SK-N-SH treated with all-trans-retinoic acid at 6 μM for 48 hours (cell line): ENCODE measurements at regions not wholly inside any gene's neighbourhood (a gene's known extent, or its start where the extent isn't known, plus 50 kb on each side); places are given as distances from the start of the nearest gene placed in this dataset.

Experiments used
- ATAC-seq: fragments of 200-7000 bp; cut with Tn5 transposase; 3 replicates; pipeline ENCODE4 v1.9.1; 2020; ENCODE audit warnings: mild to moderate bottlenecking, moderate library complexity
- ARNTL ChIP-seq: fragments of 450-650 bp; formaldehyde crosslinking; IDR thresholded peaks from 2 replicates; pipeline ENCODE4 v1.5.0; 2020; ENCODE audit warnings: low read depth, mild to moderate bottlenecking, moderate library complexity, borderline replicate concordance
- BACH2 ChIP-seq: fragments of 250-450 bp; sonication (Bioruptor Pico); IDR thresholded peaks from 2 replicates; pipeline ENCODE4 v1.9.0; 2021; ENCODE audit warnings: mild to moderate bottlenecking, borderline replicate concordance
- CREB5 ChIP-seq: fragments of 250-450 bp; sonication (Bioruptor Pico); IDR thresholded peaks from 2 replicates; pipeline ENCODE4 v1.5.1; 2020; ENCODE audit warnings: low read depth, mild to moderate bottlenecking, moderate library complexity
- CSDC2 ChIP-seq: fragments of 250-450 bp; sonication (Bioruptor Pico); IDR thresholded peaks from 2 replicates; pipeline ENCODE4 v1.5.0; 2020; ENCODE audit warnings: mild to moderate bottlenecking, moderate library complexity
- ESRRG ChIP-seq: fragments of 250-450 bp; sonication (Bioruptor Pico); IDR thresholded peaks from 2 replicates; pipeline ENCODE4 v1.6.1; 2021; ENCODE audit warnings: mild to moderate bottlenecking
- GLIS3 ChIP-seq: fragments of 250-450 bp; sonication (Bioruptor Pico); IDR thresholded peaks from 2 replicates; pipeline ENCODE4 v1.5.0; 2020; ENCODE audit warnings: mild to moderate bottlenecking, moderate library complexity
- ISL1 ChIP-seq: fragments of 250-450 bp; sonication (Bioruptor Pico); IDR thresholded peaks from 2 replicates; pipeline ENCODE4 v2.1.2; 2022; ENCODE audit warnings: mild to moderate bottlenecking, moderate library complexity
- OSR1 ChIP-seq: fragments of 250-450 bp; sonication (Bioruptor Pico); IDR thresholded peaks from 2 replicates; pipeline ENCODE4 v1.8.0; 2022; ENCODE audit warnings: moderate library complexity, mild to moderate bottlenecking, inconsistent platforms
- POU6F1 ChIP-seq: fragments of 250-450 bp; sonication (Bioruptor Pico); IDR thresholded peaks from 2 replicates; pipeline ENCODE4 v1.8.0; 2021; ENCODE audit warnings: low read depth, mild to moderate bottlenecking, moderate library complexity, borderline replicate concordance
- PPARA ChIP-seq: fragments of 250-450 bp; sonication (Bioruptor Pico); IDR thresholded peaks from 2 replicates; pipeline ENCODE4 v1.5.0; 2020; ENCODE audit warnings: mild to moderate bottlenecking, borderline replicate concordance
- RARB ChIP-seq: fragments of 250-450 bp; sonication (Bioruptor Pico); IDR thresholded peaks from 2 replicates; pipeline ENCODE4 v1.8.0; 2021; ENCODE audit warnings: mild to moderate bottlenecking, moderate library complexity
- TCF4 ChIP-seq: fragments of 250-450 bp; sonication (Bioruptor Pico); IDR thresholded peaks from 2 replicates; pipeline ENCODE4 v1.8.0; 2021; ENCODE audit warnings: mild to moderate bottlenecking, moderate library complexity, borderline replicate concordance
- TOX ChIP-seq: fragments of 250-450 bp; sonication (Bioruptor Pico); IDR thresholded peaks from 2 replicates; pipeline ENCODE4 v1.8.0; 2021; ENCODE audit warnings: mild to moderate bottlenecking, moderate library complexity, borderline replicate concordance
- ZC3H10 ChIP-seq: fragments of 250-450 bp; sonication (Bioruptor Pico); IDR thresholded peaks from 2 replicates; pipeline ENCODE4 v1.5.1; 2021; ENCODE audit warnings: mild to moderate bottlenecking, moderate library complexity
- ZFP3 ChIP-seq: fragments of 250-450 bp; sonication (Bioruptor Pico); IDR thresholded peaks from 2 replicates; pipeline ENCODE4 v1.5.0; 2020; ENCODE audit warnings: mild to moderate bottlenecking, moderate library complexity
- ZFP30 ChIP-seq: fragments of 450-650 bp; formaldehyde crosslinking; IDR thresholded peaks from 2 replicates; pipeline ENCODE4 v1.5.0; 2022; ENCODE audit warnings: mild to moderate bottlenecking, moderate library complexity
- ZNF565 ChIP-seq: fragments of 450-650 bp; formaldehyde crosslinking; conservative IDR thresholded peaks from 2 replicates; pipeline ENCODE4 v1.5.0; 2020; ENCODE audit warnings: low read depth, mild to moderate bottlenecking, moderate library complexity
- ZNF70 ChIP-seq: fragments of 450-650 bp; formaldehyde crosslinking; IDR thresholded peaks from 2 replicates; pipeline ENCODE4 v1.5.0; 2020; ENCODE audit warnings: mild to moderate bottlenecking, moderate library complexity
- ZNF8 ChIP-seq: fragments of 450-650 bp; formaldehyde crosslinking; IDR thresholded peaks from 2 replicates; pipeline ENCODE4 v1.5.0; 2020; ENCODE audit warnings: mild to moderate bottlenecking, moderate library complexity
- TF ChIP-seq, protein P1 (sequence below): fragments of 250-450 bp; sonication (Bioruptor Pico); IDR thresholded peaks from 2 replicates; pipeline ENCODE4 v1.8.0; 2020; ENCODE audit warnings: mild to moderate bottlenecking, moderate library complexity, borderline replicate concordance
- TF ChIP-seq, protein P2 (sequence below): fragments of 250-450 bp; sonication (Bioruptor Pico); IDR thresholded peaks from 2 replicates; pipeline ENCODE4 v1.5.0; 2020; ENCODE audit warnings: mild to moderate bottlenecking, moderate library complexity
- TF ChIP-seq, protein P3 (sequence below): fragments of 250-450 bp; sonication (Bioruptor Pico); IDR thresholded peaks from 2 replicates; pipeline ENCODE4 v1.5.1; 2021; ENCODE audit warnings: mild to moderate bottlenecking, moderate library complexity

DNA sequence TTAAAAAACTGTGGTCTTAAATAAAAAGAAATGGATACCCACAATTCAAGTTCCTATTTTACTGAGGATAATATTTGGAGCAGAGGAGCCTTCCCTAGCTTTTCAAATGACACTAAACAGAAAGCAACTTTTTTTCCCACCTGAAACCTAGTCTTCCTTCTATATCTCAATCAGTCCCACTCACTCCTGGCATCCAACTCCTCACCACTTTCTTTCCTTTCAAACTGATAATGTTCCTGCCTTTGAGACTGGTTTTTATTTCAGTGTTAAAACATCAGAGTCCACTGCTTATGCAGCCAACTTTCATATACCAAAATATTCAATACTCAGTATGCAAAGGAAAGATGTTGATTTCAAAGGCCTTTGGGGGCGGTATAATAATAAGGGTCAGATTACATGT, 225.6 kb downstream of the GXYLT1 start:
- TF ChIP-seq ZFP3 (no peak), ZFP30 (no peak), CREB5 (no peak), PPARA (CRISPR knock-in tag) (no peak), CSDC2 (CRISPR knock-in tag) (no peak), TCF4 (no peak), ZNF565 (CRISPR knock-in tag) (no peak), ARNTL (CRISPR knock-in tag) (no peak), ZNF8 (no peak), ZC3H10 (no peak), ZNF70 (CRISPR knock-in tag) (no peak), ISL1 (no peak)
- TF ChIP-seq, protein P1, sequence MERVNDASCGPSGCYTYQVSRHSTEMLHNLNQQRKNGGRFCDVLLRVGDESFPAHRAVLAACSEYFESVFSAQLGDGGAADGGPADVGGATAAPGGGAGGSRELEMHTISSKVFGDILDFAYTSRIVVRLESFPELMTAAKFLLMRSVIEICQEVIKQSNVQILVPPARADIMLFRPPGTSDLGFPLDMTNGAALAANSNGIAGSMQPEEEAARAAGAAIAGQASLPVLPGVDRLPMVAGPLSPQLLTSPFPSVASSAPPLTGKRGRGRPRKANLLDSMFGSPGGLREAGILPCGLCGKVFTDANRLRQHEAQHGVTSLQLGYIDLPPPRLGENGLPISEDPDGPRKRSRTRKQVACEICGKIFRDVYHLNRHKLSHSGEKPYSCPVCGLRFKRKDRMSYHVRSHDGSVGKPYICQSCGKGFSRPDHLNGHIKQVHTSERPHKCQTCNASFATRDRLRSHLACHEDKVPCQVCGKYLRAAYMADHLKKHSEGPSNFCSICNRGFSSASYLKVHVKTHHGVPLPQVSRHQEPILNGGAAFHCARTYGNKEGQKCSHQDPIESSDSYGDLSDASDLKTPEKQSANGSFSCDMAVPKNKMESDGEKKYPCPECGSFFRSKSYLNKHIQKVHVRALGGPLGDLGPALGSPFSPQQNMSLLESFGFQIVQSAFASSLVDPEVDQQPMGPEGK (CRISPR knock-in tag): no peak
- TF ChIP-seq, protein P2, sequence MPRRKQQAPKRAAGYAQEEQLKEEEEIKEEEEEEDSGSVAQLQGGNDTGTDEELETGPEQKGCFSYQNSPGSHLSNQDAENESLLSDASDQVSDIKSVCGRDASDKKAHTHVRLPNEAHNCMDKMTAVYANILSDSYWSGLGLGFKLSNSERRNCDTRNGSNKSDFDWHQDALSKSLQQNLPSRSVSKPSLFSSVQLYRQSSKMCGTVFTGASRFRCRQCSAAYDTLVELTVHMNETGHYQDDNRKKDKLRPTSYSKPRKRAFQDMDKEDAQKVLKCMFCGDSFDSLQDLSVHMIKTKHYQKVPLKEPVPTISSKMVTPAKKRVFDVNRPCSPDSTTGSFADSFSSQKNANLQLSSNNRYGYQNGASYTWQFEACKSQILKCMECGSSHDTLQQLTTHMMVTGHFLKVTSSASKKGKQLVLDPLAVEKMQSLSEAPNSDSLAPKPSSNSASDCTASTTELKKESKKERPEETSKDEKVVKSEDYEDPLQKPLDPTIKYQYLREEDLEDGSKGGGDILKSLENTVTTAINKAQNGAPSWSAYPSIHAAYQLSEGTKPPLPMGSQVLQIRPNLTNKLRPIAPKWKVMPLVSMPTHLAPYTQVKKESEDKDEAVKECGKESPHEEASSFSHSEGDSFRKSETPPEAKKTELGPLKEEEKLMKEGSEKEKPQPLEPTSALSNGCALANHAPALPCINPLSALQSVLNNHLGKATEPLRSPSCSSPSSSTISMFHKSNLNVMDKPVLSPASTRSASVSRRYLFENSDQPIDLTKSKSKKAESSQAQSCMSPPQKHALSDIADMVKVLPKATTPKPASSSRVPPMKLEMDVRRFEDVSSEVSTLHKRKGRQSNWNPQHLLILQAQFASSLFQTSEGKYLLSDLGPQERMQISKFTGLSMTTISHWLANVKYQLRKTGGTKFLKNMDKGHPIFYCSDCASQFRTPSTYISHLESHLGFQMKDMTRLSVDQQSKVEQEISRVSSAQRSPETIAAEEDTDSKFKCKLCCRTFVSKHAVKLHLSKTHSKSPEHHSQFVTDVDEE (CRISPR knock-in tag): no peak
- TF ChIP-seq, protein P3, sequence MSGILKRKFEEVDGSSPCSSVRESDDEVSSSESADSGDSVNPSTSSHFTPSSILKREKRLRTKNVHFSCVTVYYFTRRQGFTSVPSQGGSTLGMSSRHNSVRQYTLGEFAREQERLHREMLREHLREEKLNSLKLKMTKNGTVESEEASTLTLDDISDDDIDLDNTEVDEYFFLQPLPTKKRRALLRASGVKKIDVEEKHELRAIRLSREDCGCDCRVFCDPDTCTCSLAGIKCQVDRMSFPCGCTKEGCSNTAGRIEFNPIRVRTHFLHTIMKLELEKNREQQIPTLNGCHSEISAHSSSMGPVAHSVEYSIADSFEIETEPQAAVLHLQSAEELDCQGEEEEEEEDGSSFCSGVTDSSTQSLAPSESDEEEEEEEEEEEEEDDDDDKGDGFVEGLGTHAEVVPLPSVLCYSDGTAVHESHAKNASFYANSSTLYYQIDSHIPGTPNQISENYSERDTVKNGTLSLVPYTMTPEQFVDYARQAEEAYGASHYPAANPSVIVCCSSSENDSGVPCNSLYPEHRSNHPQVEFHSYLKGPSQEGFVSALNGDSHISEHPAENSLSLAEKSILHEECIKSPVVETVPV (CRISPR knock-in tag): no peak
- TF ChIP-seq, all 23 proteins: peak for 0
- ATAC-seq: no peak; the same call in 2 of the 3 replicates

GRCh38 chr12:41917938-41918341, 226.7 kb downstream of the GXYLT1 start:
- no peak for TF ChIP-seq ZNF70 (CRISPR knock-in tag)
- no peak for TF ChIP-seq ISL1
- TF ChIP-seq ZNF8: no peak
- no peak for TF ChIP-seq OSR1 (CRISPR knock-in tag)
- TF ChIP-seq PPARA (CRISPR knock-in tag): no peak
- TF ChIP-seq ZFP3: no peak
- no peak for TF ChIP-seq RARB (CRISPR knock-in tag)
- no peak for TF ChIP-seq GLIS3 (CRISPR knock-in tag)
- TF ChIP-seq ZC3H10: no peak
- TF ChIP-seq, protein P3 (CRISPR knock-in tag): no peak
- TF ChIP-seq, all 23 proteins: peak for 0
- ATAC-seq: peak; percentile 91

DNA sequence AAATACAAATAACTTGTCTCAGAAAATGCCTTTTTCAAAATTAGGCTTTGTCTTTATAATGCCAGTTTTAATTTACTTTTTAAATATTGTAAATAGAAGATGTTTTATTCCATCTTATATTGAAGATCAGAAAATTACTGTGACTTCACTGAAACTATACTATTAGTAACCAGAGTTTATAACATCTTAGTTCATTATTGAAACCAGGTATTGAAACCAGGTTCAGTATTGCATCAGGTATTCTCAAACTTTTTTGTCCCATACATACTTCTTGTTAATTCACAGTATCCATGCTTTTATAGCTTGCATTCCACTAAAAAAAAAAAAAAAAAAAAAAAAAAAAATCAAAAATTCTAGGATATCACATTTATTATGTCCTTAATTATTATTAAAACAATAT, 227.5 kb downstream of the GXYLT1 start:
- no peak for ATAC-seq
- no peak for TF ChIP-seq ARNTL (CRISPR knock-in tag)
- no peak for TF ChIP-seq TCF4
- TF ChIP-seq ESRRG (CRISPR knock-in tag): no peak
- TF ChIP-seq ZNF8: no peak
- TF ChIP-seq ZFP30: no peak
- no peak for TF ChIP-seq ZNF565 (CRISPR knock-in tag)
- TF ChIP-seq, protein P3 (CRISPR knock-in tag): no peak
- TF ChIP-seq TOX (CRISPR knock-in tag): no peak
- TF ChIP-seq POU6F1 (CRISPR knock-in tag): no peak
- no peak for TF ChIP-seq CSDC2 (CRISPR knock-in tag)
- TF ChIP-seq, protein P1 (CRISPR knock-in tag): no peak
- no peak for TF ChIP-seq OSR1 (CRISPR knock-in tag)
- no peak for TF ChIP-seq BACH2 (CRISPR knock-in tag)
